ENCODE measurements at regions not wholly inside any gene's neighbourhood (a gene's known extent, or its start where the extent isn't known, plus 50 kb on each side); places are given as distances from the start of the nearest gene placed in this dataset.

GRCh38 chr19:28504727-28505126, 708.2 kb downstream of the UQCRFS1 start:
- TF ChIP-seq EZH2 (IDR thresholded peaks at IDR 0.05; ENCODE audit: low read depth) = no peak
- TF ChIP-seq, protein P1, sequence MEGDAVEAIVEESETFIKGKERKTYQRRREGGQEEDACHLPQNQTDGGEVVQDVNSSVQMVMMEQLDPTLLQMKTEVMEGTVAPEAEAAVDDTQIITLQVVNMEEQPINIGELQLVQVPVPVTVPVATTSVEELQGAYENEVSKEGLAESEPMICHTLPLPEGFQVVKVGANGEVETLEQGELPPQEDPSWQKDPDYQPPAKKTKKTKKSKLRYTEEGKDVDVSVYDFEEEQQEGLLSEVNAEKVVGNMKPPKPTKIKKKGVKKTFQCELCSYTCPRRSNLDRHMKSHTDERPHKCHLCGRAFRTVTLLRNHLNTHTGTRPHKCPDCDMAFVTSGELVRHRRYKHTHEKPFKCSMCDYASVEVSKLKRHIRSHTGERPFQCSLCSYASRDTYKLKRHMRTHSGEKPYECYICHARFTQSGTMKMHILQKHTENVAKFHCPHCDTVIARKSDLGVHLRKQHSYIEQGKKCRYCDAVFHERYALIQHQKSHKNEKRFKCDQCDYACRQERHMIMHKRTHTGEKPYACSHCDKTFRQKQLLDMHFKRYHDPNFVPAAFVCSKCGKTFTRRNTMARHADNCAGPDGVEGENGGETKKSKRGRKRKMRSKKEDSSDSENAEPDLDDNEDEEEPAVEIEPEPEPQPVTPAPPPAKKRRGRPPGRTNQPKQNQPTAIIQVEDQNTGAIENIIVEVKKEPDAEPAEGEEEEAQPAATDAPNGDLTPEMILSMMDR (conservative IDR thresholded peaks at IDR 0.05) = no peak
- no peaks in the 10 kb centered on the region for H3K9me2 ChIP-seq (ENCODE audit: insufficient read depth)
- ChIA-PET CTCF (no interaction called here), POLR2A (ENCODE audit: unreplicated experiment) (no interaction called here)
- no peak overlapping the region for H3K4me2 ChIP-seq
- no peaks in the 10 kb centered on the region for H3K9me3 ChIP-seq (ENCODE audit: insufficient read depth, low read depth)
- DNase-seq = no peak
- H3K79me2 ChIP-seq (ENCODE audit: low read depth) = no peaks in the 10 kb centered on the region
- H3K4me1 ChIP-seq (replicated peaks; ENCODE audit: insufficient read depth) = no peaks in the 10 kb centered on the region
- intact Hi-C loops (cut with micrococcal nuclease; ENCODE audit: unreplicated experiment) = no loop called here
- no peak overlapping the region for H2AFZ ChIP-seq
- H3K27ac ChIP-seq = no peak overlapping the region
- no TSS peak for BruUV-seq (replicated peaks)
- no peaks in the 10 kb centered on the region for H3F3A ChIP-seq (ENCODE audit: insufficient read depth, low read depth)
- peaks cover 35% of the 10 kb centered on the region for H3K27me3 ChIP-seq (ENCODE audit: insufficient read depth, low read depth)
- H3K4me3 ChIP-seq = no peak overlapping the region
- H4K20me1 ChIP-seq (ENCODE audit: insufficient read depth) = no peaks in the 10 kb centered on the region
- no peaks in the 10 kb centered on the region for H3K36me3 ChIP-seq (ENCODE audit: low read depth)

DNA sequence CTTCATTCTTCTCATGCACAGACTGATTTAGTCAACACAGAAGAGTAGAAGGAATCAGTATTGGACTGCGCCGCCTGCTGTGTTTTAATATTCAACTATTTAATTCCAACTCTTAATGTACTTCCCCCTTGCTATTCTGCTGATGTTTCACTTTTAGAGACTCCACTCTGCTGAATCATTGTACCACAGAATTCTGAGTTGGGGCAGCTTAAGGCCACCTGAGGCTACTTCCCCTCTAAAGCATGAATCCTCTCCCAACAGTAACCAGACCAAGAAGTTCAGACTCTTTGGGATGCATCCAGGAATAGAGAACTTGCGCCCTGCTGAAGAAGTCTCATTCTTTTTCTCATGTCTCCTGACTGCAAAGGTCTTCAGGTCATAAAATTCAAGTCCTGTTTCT, 708.8 kb downstream of the UQCRFS1 start:
- POLR2A ChIA-PET (ENCODE audit: unreplicated experiment) = no interaction called here
- H2AFZ ChIP-seq = no peak overlapping the region
- no peaks in the 10 kb centered on the region for H3K36me3 ChIP-seq (ENCODE audit: low read depth)
- H3K27me3 ChIP-seq (ENCODE audit: insufficient read depth, low read depth) = peaks cover 29% of the 10 kb centered on the region
- no peaks in the 10 kb centered on the region for H4K20me1 ChIP-seq (ENCODE audit: insufficient read depth)
- no TSS peak for BruUV-seq (replicated peaks)
- no peaks in the 10 kb centered on the region for H3K9me2 ChIP-seq (ENCODE audit: insufficient read depth)
- DNase-seq = no peak
- no peak overlapping the region for H3K27ac ChIP-seq
- no peaks in the 10 kb centered on the region for H3K79me2 ChIP-seq (ENCODE audit: low read depth)
- no peaks in the 10 kb centered on the region for H3K4me1 ChIP-seq (replicated peaks; ENCODE audit: insufficient read depth)
- TF ChIP-seq, protein P1 (conservative IDR thresholded peaks at IDR 0.05) = no peak
- no peak for TF ChIP-seq EZH2 (IDR thresholded peaks at IDR 0.05; ENCODE audit: low read depth)
- no peak overlapping the region for H3K4me3 ChIP-seq
- intact Hi-C loops (cut with micrococcal nuclease; ENCODE audit: unreplicated experiment) = no loop called here
- CTCF ChIA-PET = no interaction called here
- no peaks in the 10 kb centered on the region for H3K9me3 ChIP-seq (ENCODE audit: insufficient read depth, low read depth)
- H3K4me2 ChIP-seq = no peak overlapping the region
- H3F3A ChIP-seq (ENCODE audit: insufficient read depth, low read depth) = no peaks in the 10 kb centered on the region

DNA sequence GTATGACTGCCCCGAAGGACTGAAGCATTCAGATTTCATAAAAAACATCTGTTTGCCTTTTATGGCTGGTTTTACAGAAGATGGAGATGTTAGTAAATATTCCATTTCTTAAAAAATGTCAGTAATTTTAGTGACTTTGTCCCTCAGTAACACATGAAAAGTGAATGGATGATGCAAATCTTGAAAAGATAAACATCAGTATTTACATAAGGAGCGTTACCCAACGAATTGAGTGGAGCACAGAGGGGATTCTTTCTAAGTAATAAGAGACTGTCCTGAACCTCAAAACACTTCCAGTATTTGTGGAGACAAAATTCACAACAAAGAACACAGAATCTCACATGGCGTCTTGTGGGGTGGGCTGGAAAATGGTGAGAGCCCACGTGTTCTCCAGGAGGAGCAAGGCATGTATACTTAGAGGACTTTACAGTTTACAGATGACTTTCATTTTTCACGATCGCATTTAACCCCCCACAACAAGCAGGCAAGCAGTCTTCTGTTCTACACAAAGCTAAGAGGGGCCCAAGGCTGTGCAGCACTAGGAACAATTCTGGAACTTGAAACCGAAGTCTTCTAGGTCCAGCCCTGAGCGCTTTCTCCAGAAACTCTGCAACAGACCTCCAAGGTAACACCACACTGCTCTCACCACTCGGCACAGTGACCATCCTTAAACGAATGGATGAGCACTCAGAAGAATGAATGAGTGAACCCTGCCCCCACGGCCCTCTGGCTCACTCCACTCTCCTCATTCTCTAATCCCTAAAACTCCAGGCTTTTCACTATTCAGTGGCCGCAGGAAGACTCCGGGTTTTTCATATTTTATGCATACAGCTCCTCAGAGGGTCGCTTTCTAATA, 709.8 kb downstream of the UQCRFS1 start:
- H3F3A ChIP-seq (ENCODE audit: insufficient read depth, low read depth) = no peaks in the 10 kb centered on the region
- H3K4me3 ChIP-seq = no peak overlapping the region
- DNase-seq = no peak
- H3K9me3 ChIP-seq (ENCODE audit: insufficient read depth, low read depth) = no peaks in the 10 kb centered on the region
- ChIA-PET CTCF (no interaction called here), POLR2A (ENCODE audit: unreplicated experiment) (no interaction called here)
- intact Hi-C loops (cut with micrococcal nuclease; ENCODE audit: unreplicated experiment) = no loop called here
- H3K4me2 ChIP-seq = no peak overlapping the region
- no peaks in the 10 kb centered on the region for H3K36me3 ChIP-seq (ENCODE audit: low read depth)
- peaks cover 25% of the 10 kb centered on the region for H3K27me3 ChIP-seq (ENCODE audit: insufficient read depth, low read depth)
- H3K9me2 ChIP-seq (ENCODE audit: insufficient read depth) = no peaks in the 10 kb centered on the region
- no peaks in the 10 kb centered on the region for H3K4me1 ChIP-seq (replicated peaks; ENCODE audit: insufficient read depth)
- no peak overlapping the region for H3K27ac ChIP-seq
- TF ChIP-seq, protein P1 (conservative IDR thresholded peaks at IDR 0.05) = no peak
- TF ChIP-seq EZH2 (IDR thresholded peaks at IDR 0.05; ENCODE audit: low read depth) = no peak
- BruUV-seq (replicated peaks) = no TSS peak
- H3K79me2 ChIP-seq (ENCODE audit: low read depth) = no peaks in the 10 kb centered on the region
- H2AFZ ChIP-seq = no peak overlapping the region
- H4K20me1 ChIP-seq (ENCODE audit: insufficient read depth) = no peaks in the 10 kb centered on the region

Measured in PC-9 (cell line).